Trophoblast cell (in vitro differentiated cells and primary cell): ENCODE measurements at regions not wholly inside any gene's neighbourhood (a gene's known extent, or its start where the extent isn't known, plus 50 kb on each side); places are given as distances from the start of the nearest gene placed in this dataset.

ENCODE experiments used
- DNase-seq, 2 donors: peaks; one replicate each; pipeline ENCODE4 v3.0.0-alpha.2; 2016
- H2AFZ ChIP-seq: 2 replicates; pipeline ENCODE4 v1.6.1; 2013; ENCODE audit warnings: low read length, moderate library complexity, mild to moderate bottlenecking; ENCODE audit not compliant: insufficient read depth, poor library complexity
- H2AK5ac ChIP-seq: 2 replicates; pipeline ENCODE4 v1.6.1; 2013; ENCODE audit warnings: mild to moderate bottlenecking, low read length
- H2BK120ac ChIP-seq: 2 replicates; pipeline ENCODE4 v1.6.1; 2013; ENCODE audit warnings: low read length, mild to moderate bottlenecking, moderate library complexity; ENCODE audit not compliant: insufficient read depth, poor library complexity
- H2BK12ac ChIP-seq: 2 replicates; pipeline ENCODE4 v1.6.1; 2013; ENCODE audit warnings: mild to moderate bottlenecking, low read length, moderate library complexity
- H2BK5ac ChIP-seq: 2 replicates; pipeline ENCODE4 v1.6.1; 2013; ENCODE audit warnings: low read length, low read depth, moderate library complexity, mild to moderate bottlenecking; ENCODE audit not compliant: poor library complexity
- H3K14ac ChIP-seq: 2 replicates; pipeline ENCODE4 v1.6.1; 2013; ENCODE audit warnings: mild to moderate bottlenecking, low read length
- H3K18ac ChIP-seq: 2 replicates; pipeline ENCODE4 v1.6.1; 2013; ENCODE audit warnings: mild to moderate bottlenecking, low read length
- H3K23ac ChIP-seq: 2 replicates; pipeline ENCODE4 v1.6.1; 2013; ENCODE audit warnings: low read length
- H3K27ac ChIP-seq: 2 replicates; pipeline ENCODE4 v1.5.1; 2013; ENCODE audit warnings: low read depth, mild to moderate bottlenecking, inconsistent platforms, low read length, moderate library complexity
- H3K27me3 ChIP-seq: 2 replicates; pipeline ENCODE4 v1.6.1; 2013; ENCODE audit warnings: inconsistent platforms, mild to moderate bottlenecking, low read length, moderate library complexity; ENCODE audit not compliant: insufficient read depth
- H3K36me3 ChIP-seq, 2 experiments: 1 replicate in 1 of 2; 2 replicates in 1 of 2; pipeline ENCODE4 v1.6.1; 2013; ENCODE audit warnings: low read length in 2 of 2, mild to moderate bottlenecking in 2 of 2, moderate library complexity in 1 of 2; ENCODE audit not compliant: insufficient read depth in 2 of 2, control insufficient read depth in 1 of 2
- H3K4ac ChIP-seq: 2 replicates; pipeline ENCODE4 v1.6.1; 2013; ENCODE audit warnings: low read depth, mild to moderate bottlenecking, low read length, moderate library complexity
- H3K4me1 ChIP-seq, 2 experiments: 1 replicate in 1 of 2; 2 replicates in 1 of 2; pipeline ENCODE4 v1.6.1; 2013; ENCODE audit warnings: low read length in 2 of 2, mild to moderate bottlenecking in 2 of 2, moderate library complexity in 1 of 2; ENCODE audit not compliant: insufficient read depth in 2 of 2, control insufficient read depth in 1 of 2
- H3K4me2 ChIP-seq: 2 replicates; pipeline ENCODE4 v1.6.1; 2013; ENCODE audit warnings: inconsistent platforms, mild to moderate bottlenecking, low read length, moderate library complexity
- H3K4me3 ChIP-seq: 2 replicates; pipeline ENCODE4 v1.5.1; 2013; ENCODE audit warnings: mild to moderate bottlenecking, low read depth, low read length, inconsistent platforms
- H3K79me1 ChIP-seq: one replicate; pipeline ENCODE4 v1.6.1; 2013; ENCODE audit warnings: low read length
- H3K79me2 ChIP-seq: 2 replicates; pipeline ENCODE4 v1.6.1; 2013; ENCODE audit warnings: low read length, mild to moderate bottlenecking; ENCODE audit not compliant: control insufficient read depth, insufficient read depth, poor library complexity
- H3K9ac ChIP-seq: 2 replicates; pipeline ENCODE4 v1.6.1; 2013; ENCODE audit warnings: mild to moderate bottlenecking, low read length
- H3K9me3 ChIP-seq: 2 replicates; pipeline ENCODE4 v1.6.1; 2013; ENCODE audit warnings: low read depth, mild to moderate bottlenecking, control low read depth, inconsistent platforms, low read length; ENCODE audit not compliant: insufficient read depth
- H4K12ac ChIP-seq: 2 replicates; pipeline ENCODE4 v1.6.1; 2013; ENCODE audit warnings: low read depth, mild to moderate bottlenecking, low read length, moderate library complexity
- H4K8ac ChIP-seq: 2 replicates; pipeline ENCODE4 v1.6.1; 2013; ENCODE audit warnings: low read depth, mild to moderate bottlenecking, low read length, moderate library complexity
- H4K91ac ChIP-seq: one replicate; pipeline ENCODE4 v1.6.1; 2013; ENCODE audit warnings: low read depth, mild to moderate bottlenecking, low read length, moderate library complexity
- WGBS: extraction: QIAGEN DNeasy Blood & Tissue Kit; methylation state at CpG from one replicate; pipeline ENCODE4 v1.1.7; 2013; ENCODE audit warnings: missing lambda C conversion rate; ENCODE audit not compliant: insufficient read length, insufficient coverage; ENCODE audit errors: extremely low coverage; 5-methylcytosine and 5-hydroxymethylcytosine counted together

DNA sequence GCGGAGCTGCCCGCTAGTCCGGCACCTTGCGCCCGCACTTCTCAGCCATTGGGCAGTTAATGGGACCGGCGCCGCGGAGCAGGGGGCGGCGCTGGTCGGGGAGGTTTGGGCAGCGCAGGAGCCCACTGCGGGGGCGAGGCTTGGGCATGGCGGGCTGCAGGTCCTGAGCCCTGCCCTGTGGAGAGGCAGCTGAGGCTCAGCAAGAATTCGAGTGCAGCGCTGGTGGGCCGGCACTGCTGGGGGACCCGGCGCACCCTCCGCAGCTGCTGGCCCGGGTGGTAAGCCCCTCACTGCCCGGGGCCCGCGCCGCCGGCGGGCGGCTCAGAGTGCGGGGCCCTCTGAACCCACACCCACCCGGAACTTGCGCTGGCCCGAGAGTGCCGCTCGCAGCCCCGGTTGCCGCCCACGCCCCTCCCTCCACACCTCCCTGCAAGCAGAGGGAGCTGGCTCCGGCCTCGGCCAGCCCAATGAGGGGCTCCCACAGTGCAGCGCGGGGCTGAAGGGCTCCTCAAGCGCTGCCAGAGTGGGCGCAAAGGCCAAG is 835.0 kb downstream of the TBL1XR1 start:
- H3K14ac ChIP-seq: no peak overlapping the region
- no peak overlapping the region for H2BK120ac ChIP-seq
- H3K4me3 ChIP-seq: no peak overlapping the region
- H3K23ac ChIP-seq: no peak overlapping the region
- H3K18ac ChIP-seq: no peak overlapping the region
- H3K4me2 ChIP-seq: no peak overlapping the region
- WGBS: no CpG with 5 or more reads among the region's 45 CpGs
- H2BK12ac ChIP-seq: no peak overlapping the region
- H3K9ac ChIP-seq: no peak overlapping the region
- DNase-seq: peak in 1 of 2 donors; percentile 4
- no peak overlapping the region for H3K4ac ChIP-seq
- H3K79me1 ChIP-seq: no peaks in the 10 kb centered on the region
- H2AFZ ChIP-seq: no peak overlapping the region
- H3K9me3 ChIP-seq: peaks cover 3% of the 10 kb centered on the region
- H2BK5ac ChIP-seq: no peak overlapping the region
- no peak overlapping the region for H4K8ac ChIP-seq
- H3K36me3 ChIP-seq: no peaks in the 10 kb centered on the region
- H3K79me2 ChIP-seq: no peaks in the 10 kb centered on the region
- H3K27me3 ChIP-seq: no peaks in the 10 kb centered on the region
- no peaks in the 10 kb centered on the region for H3K4me1 ChIP-seq
- no peak overlapping the region for H2AK5ac ChIP-seq
- H4K12ac ChIP-seq: no peak overlapping the region
- no peak overlapping the region for H4K91ac ChIP-seq
- H3K27ac ChIP-seq: no peak overlapping the region

DNA sequence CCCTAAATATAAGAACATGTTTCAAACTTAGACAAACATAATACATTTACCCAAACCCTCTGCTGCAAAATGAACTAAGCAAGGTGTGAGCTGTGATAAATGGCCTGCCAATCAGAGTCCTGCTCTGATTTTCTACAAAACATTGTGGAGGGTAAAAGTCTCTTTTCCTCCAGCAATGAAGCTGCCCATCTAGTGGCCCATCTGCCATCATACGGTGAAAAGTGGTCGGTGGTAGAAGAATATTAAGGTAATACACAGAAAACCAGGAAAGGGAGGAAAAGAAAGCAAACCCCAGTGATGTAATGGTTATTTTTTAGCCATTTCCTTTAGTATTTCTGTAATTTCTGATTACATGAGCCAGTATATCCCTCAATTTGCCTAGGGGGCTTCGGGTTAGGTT is 838.1 kb downstream of the TBL1XR1 start:
- no peak overlapping the region for H4K8ac ChIP-seq
- no peak for DNase-seq
- H3K4me2 ChIP-seq: no peak overlapping the region
- no peak overlapping the region for H4K91ac ChIP-seq
- no peak overlapping the region for H2BK120ac ChIP-seq
- no peak overlapping the region for H2AFZ ChIP-seq
- no peaks in the 10 kb centered on the region for H3K4me1 ChIP-seq
- H3K14ac ChIP-seq: no peak overlapping the region
- no peak overlapping the region for H3K27ac ChIP-seq
- no peak overlapping the region for H3K18ac ChIP-seq
- no peaks in the 10 kb centered on the region for H3K79me1 ChIP-seq
- H3K4ac ChIP-seq: no peak overlapping the region
- H3K9ac ChIP-seq: no peak overlapping the region
- no peak overlapping the region for H3K4me3 ChIP-seq
- no peak overlapping the region for H2BK5ac ChIP-seq
- H3K36me3 ChIP-seq: no peaks in the 10 kb centered on the region
- no CpG with 5 or more reads among the region's 3 CpGs for WGBS
- no peak overlapping the region for H4K12ac ChIP-seq
- H2BK12ac ChIP-seq: no peak overlapping the region
- H3K9me3 ChIP-seq: peaks cover 3% of the 10 kb centered on the region
- no peak overlapping the region for H3K23ac ChIP-seq
- no peak overlapping the region for H2AK5ac ChIP-seq
- H3K79me2 ChIP-seq: no peaks in the 10 kb centered on the region
- no peaks in the 10 kb centered on the region for H3K27me3 ChIP-seq

GRCh38 chr3:176357891-176358290 is 839.4 kb downstream of the TBL1XR1 start:
- Histone ChIP-seq H3K36me3 (no peaks in the 10 kb centered on the region), H4K91ac (no peak overlapping the region), H3K4me2 (no peak overlapping the region)

DNA sequence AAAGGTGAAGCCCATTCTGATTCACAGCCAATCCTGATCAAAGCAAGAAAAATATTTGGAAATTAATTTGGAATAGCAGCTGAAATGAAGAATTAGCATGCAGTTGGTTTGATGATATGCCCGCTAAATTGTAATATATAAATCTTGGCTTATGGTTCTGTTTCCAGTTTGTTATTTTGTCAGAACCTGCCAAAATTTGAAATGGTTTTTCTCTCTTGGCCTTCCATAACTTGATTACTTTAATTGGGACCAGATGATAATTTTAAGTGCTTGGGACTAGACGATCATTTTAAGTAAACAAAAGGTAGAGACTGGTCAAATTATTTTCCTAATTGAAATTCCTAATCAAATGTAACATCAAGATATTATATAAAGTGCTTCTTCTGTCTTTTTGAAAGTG is 842.4 kb downstream of the TBL1XR1 start:
- H3K36me3 ChIP-seq: no peaks in the 10 kb centered on the region
- no CpG with 5 or more reads among the region's 2 CpGs for WGBS
- no peak overlapping the region for H2BK120ac ChIP-seq
- no peak overlapping the region for H3K9ac ChIP-seq
- no peaks in the 10 kb centered on the region for H3K79me2 ChIP-seq
- DNase-seq: no peak
- no peak overlapping the region for H3K4ac ChIP-seq
- H4K8ac ChIP-seq: no peak overlapping the region
- no peak overlapping the region for H2AFZ ChIP-seq
- no peaks in the 10 kb centered on the region for H3K4me1 ChIP-seq
- H3K79me1 ChIP-seq: no peaks in the 10 kb centered on the region
- H2AK5ac ChIP-seq: no peak overlapping the region
- H4K12ac ChIP-seq: no peak overlapping the region
- H3K27me3 ChIP-seq: no peaks in the 10 kb centered on the region
- no peak overlapping the region for H3K18ac ChIP-seq
- no peak overlapping the region for H3K4me2 ChIP-seq
- H3K9me3 ChIP-seq: no peaks in the 10 kb centered on the region
- H3K14ac ChIP-seq: no peak overlapping the region
- no peak overlapping the region for H2BK5ac ChIP-seq
- H2BK12ac ChIP-seq: no peak overlapping the region
- H4K91ac ChIP-seq: no peak overlapping the region
- no peak overlapping the region for H3K23ac ChIP-seq
- no peak overlapping the region for H3K27ac ChIP-seq
- no peak overlapping the region for H3K4me3 ChIP-seq

More at GRCh38 chr3:176357891-176358290, 839.4 kb downstream of the TBL1XR1 start:
- Histone ChIP-seq H3K4ac (no peak overlapping the region), H4K12ac (no peak overlapping the region), H3K27me3 (no peaks in the 10 kb centered on the region), H2BK120ac (no peak overlapping the region), H4K8ac (no peak overlapping the region), H2BK12ac (no peak overlapping the region), H3K9me3 (peaks cover 3% of the 10 kb centered on the region), H3K23ac (no peak overlapping the region), H2AFZ (no peak overlapping the region), H3K4me1 (no peaks in the 10 kb centered on the region), H3K4me3 (no peak overlapping the region), H3K18ac (no peak overlapping the region), H3K14ac (no peak overlapping the region), H3K9ac (no peak overlapping the region), H3K27ac (no peak overlapping the region), H3K79me2 (no peaks in the 10 kb centered on the region), H3K79me1 (no peaks in the 10 kb centered on the region), H2AK5ac (no peak overlapping the region), H2BK5ac (no peak overlapping the region)
- DNase-seq: no peak
